H1 (cell line): ENCODE measurements at regions not wholly inside any gene's neighbourhood (a gene's known extent, or its start where the extent isn't known, plus 50 kb on each side); places are given as distances from the start of the nearest gene placed in this dataset.

Source experiments
- ATF3 ChIP-seq: IDR thresholded peaks from 2 replicates; pipeline ENCODE4 v1.6.1; 2011; ENCODE audit warnings: low read depth, mild to moderate bottlenecking, low read length; ENCODE audit not compliant: insufficient read depth
- BCL11A ChIP-seq, 2 experiments: IDR thresholded peaks; one replicate each; pipeline ENCODE4 v1.6.1; 2011; ENCODE audit warnings: low read depth in 2 of 2, low read length in 2 of 2, mild to moderate bottlenecking in 2 of 2
- EGR1 ChIP-seq: IDR thresholded peaks from 2 replicates; pipeline ENCODE4 v1.6.1; 2011; ENCODE audit warnings: low read depth, low read length, borderline replicate concordance
- EZH2 ChIP-seq: fragments of 200-600 bp; sonication (generic); IDR thresholded peaks from 2 replicates; pipeline ENCODE4 v1.7.1; 2012; ENCODE audit warnings: low read depth, mild to moderate bottlenecking, moderate library complexity, low read length, inconsistent platforms; ENCODE audit not compliant: severe bottlenecking
- GABPA ChIP-seq: IDR thresholded peaks from 2 replicates; pipeline ENCODE4 v1.6.1; 2011; ENCODE audit warnings: mild to moderate bottlenecking, low read length, moderate library complexity, borderline replicate concordance; ENCODE audit not compliant: insufficient read depth
- GTF2F1 ChIP-seq: IDR thresholded peaks from 2 replicates; pipeline ENCODE4 v1.6.1; 2012; ENCODE audit warnings: low read depth, low read length, improper control_type of control experiment, borderline replicate concordance
- JUND ChIP-seq: IDR thresholded peaks from 2 replicates; pipeline ENCODE4 v1.6.1; 2011; ENCODE audit warnings: mild to moderate bottlenecking, improper control_type of control experiment, low read length
- KDM4A ChIP-seq: IDR thresholded peaks from one replicate; pipeline ENCODE4 v1.7.1; 2012; ENCODE audit warnings: low read depth, mild to moderate bottlenecking, moderate library complexity, low read length, inconsistent platforms; ENCODE audit not compliant: severe bottlenecking
- POLR2A ChIP-seq, 2 experiments: IDR thresholded peaks; 1 replicate in 1 of 2; 2 replicates in 1 of 2; pipeline ENCODE4 v1.6.1; 2011; ENCODE audit warnings: low read depth in 2 of 2, low read length in 2 of 2, mild to moderate bottlenecking in 2 of 2; ENCODE audit errors: control extremely low read depth in 1 of 2
- RAD21 ChIP-seq, 2 experiments: IDR thresholded peaks in 1 of 2; conservative IDR thresholded peaks in 1 of 2; 2 replicates each; pipeline ENCODE4 v1.6.1; 2011; ENCODE audit warnings: low read depth in 2 of 2, low read length in 2 of 2, improper control_type of control experiment in 1 of 2, inconsistent platforms in 1 of 2, mild to moderate bottlenecking in 1 of 2, moderate library complexity in 1 of 2
- SUZ12 ChIP-seq: fragments of 200-600 bp; sonication (generic); IDR thresholded peaks from 2 replicates; pipeline ENCODE4 v1.6.1; 2012; ENCODE audit warnings: mild to moderate bottlenecking, inconsistent platforms, low read length, moderate library complexity, mixed read lengths
- TAF1 ChIP-seq: IDR thresholded peaks from 2 replicates; pipeline ENCODE4 v1.6.1; 2011; ENCODE audit warnings: mild to moderate bottlenecking, low read depth, low read length
- TCF12 ChIP-seq: IDR thresholded peaks from 2 replicates; pipeline ENCODE4 v1.6.1; 2011; ENCODE audit warnings: low read depth, mild to moderate bottlenecking, low read length
- TF ChIP-seq, protein P1 (sequence below), 3 experiments: IDR thresholded peaks; 1 replicate in 2 of 3; 2 replicates in 1 of 3; pipeline versions ENCODE4 v1.5.1 to v1.6.1; 2011; ENCODE audit warnings: low read length in 3 of 3, mild to moderate bottlenecking in 3 of 3, inconsistent platforms in 2 of 3, low read depth in 1 of 3, moderate library complexity in 1 of 3; ENCODE audit not compliant: insufficient read depth in 1 of 3; ENCODE audit errors: control extremely low read depth in 1 of 3

- no peak for TF ChIP-seq BCL11A (IDR thresholded peaks at IDR 0.05; ENCODE audit: low read depth in 2 of 2, low read length in 2 of 2)
- TF ChIP-seq, protein P1, sequence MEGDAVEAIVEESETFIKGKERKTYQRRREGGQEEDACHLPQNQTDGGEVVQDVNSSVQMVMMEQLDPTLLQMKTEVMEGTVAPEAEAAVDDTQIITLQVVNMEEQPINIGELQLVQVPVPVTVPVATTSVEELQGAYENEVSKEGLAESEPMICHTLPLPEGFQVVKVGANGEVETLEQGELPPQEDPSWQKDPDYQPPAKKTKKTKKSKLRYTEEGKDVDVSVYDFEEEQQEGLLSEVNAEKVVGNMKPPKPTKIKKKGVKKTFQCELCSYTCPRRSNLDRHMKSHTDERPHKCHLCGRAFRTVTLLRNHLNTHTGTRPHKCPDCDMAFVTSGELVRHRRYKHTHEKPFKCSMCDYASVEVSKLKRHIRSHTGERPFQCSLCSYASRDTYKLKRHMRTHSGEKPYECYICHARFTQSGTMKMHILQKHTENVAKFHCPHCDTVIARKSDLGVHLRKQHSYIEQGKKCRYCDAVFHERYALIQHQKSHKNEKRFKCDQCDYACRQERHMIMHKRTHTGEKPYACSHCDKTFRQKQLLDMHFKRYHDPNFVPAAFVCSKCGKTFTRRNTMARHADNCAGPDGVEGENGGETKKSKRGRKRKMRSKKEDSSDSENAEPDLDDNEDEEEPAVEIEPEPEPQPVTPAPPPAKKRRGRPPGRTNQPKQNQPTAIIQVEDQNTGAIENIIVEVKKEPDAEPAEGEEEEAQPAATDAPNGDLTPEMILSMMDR (IDR thresholded peaks at IDR 0.05; ENCODE audit: control extremely low read depth in 1 of 3, insufficient read depth in 1 of 3, low read depth in 1 of 3, low read length in 3 of 3), result no peak
- TF ChIP-seq EZH2, result no peak
- TF ChIP-seq SUZ12, result no peak
- no peak for TF ChIP-seq RAD21 (IDR thresholded peaks at IDR 0.05 in 1 of 2, conservative IDR thresholded peaks at IDR 0.05 in 1 of 2; ENCODE audit: low read depth in 2 of 2, low read length in 2 of 2)
- no peak for TF ChIP-seq POLR2A (IDR thresholded peaks at IDR 0.05; ENCODE audit: control extremely low read depth in 1 of 2, low read depth in 2 of 2, low read length in 2 of 2)
- TF ChIP-seq GTF2F1, result no peak
- TF ChIP-seq EGR1, result no peak
- no peak for TF ChIP-seq KDM4A
- TF ChIP-seq TCF12, result no peak
- TF ChIP-seq TAF1, result no peak
- no peak for TF ChIP-seq GABPA
- TF ChIP-seq JUND, result no peak
- no peak for TF ChIP-seq ATF3
These were observed 433.4 kb upstream of the MAF start for GRCh38 chr16:80033783-80034468.
